Activated CD8-positive, alpha-beta T cell treated with anti-CD3 and anti-CD28 coated beads for 36 hours (primary cell): ENCODE measurements at regions not wholly inside any gene's neighbourhood (a gene's known extent, or its start where the extent isn't known, plus 50 kb on each side); places are given as distances from the start of the nearest gene placed in this dataset.

Experiments used
- ATAC-seq: fragments of 200-7000 bp; cut with Tn5 transposase; one replicate; pipeline ENCODE4 v1.10.0; 2021; ENCODE audit warnings: mild to moderate bottlenecking, moderate library complexity
- CTCF ChIA-PET: fragments of 350-600 bp; sonication (Branson Sonifier 250); formaldehyde crosslinking; loops from one replicate; lab custom pipeline; 2021; ENCODE audit warnings: antibody characterized with exemption; lab: Charles Lee
- POLR2A ChIA-PET: fragments of 350-600 bp; sonication (Branson Sonifier 250); formaldehyde crosslinking; loops from one replicate; lab custom pipeline; 2021; ENCODE audit warnings: antibody characterized with exemption; lab: Charles Lee
- DNase-seq: peaks from one replicate; pipeline ENCODE4 v3.0.0-alpha.2; 2020
- H3K27ac Mint-ChIP-seq: one replicate; pipeline ENCODE4 v1.8.0; 2021; ENCODE audit warnings: mild to moderate bottlenecking, mixed read lengths
- H3K27me3 Mint-ChIP-seq: one replicate; pipeline ENCODE4 v1.8.0; 2021; ENCODE audit warnings: mixed read lengths
- H3K36me3 Mint-ChIP-seq: one replicate; pipeline ENCODE4 v1.8.0; 2021; ENCODE audit warnings: low read depth, mixed read lengths
- H3K4me1 Mint-ChIP-seq: one replicate; pipeline ENCODE4 v1.8.0; 2021; ENCODE audit warnings: low read depth, mixed read lengths
- H3K4me3 Mint-ChIP-seq: one replicate; pipeline ENCODE4 v1.8.0; 2021; ENCODE audit warnings: mild to moderate bottlenecking, moderate library complexity, mixed read lengths
- H3K9me3 Mint-ChIP-seq: one replicate; pipeline ENCODE4 v1.8.0; 2021; ENCODE audit warnings: mixed read lengths
- CTCF ChIP-seq: fragments of 200-600 bp; IDR thresholded peaks from one replicate; pipeline ENCODE4 v1.8.0; 2022; ENCODE audit warnings: antibody characterized with exemption, mild to moderate bottlenecking
- intact Hi-C: fragments of 100-400 bp; cut with micrococcal nuclease; formaldehyde crosslinking; loops from one replicate; pipeline ENCODE4 v1.10.0; 2022

- Mint-ChIP-seq H3K27me3 (no peaks in the 10 kb centered on the region), H3K4me3 (no peak overlapping the region), H3K4me1 (no peaks in the 10 kb centered on the region), H3K27ac (no peak overlapping the region), H3K9me3 (no peaks in the 10 kb centered on the region), H3K36me3 (no peaks in the 10 kb centered on the region)
- ChIA-PET CTCF (no interaction called here), POLR2A (no interaction called here)
- no peak for TF ChIP-seq CTCF
- ATAC-seq (no peak), DNase-seq (no peak)
- intact Hi-C loops, result no loop called here
Observed at GRCh38 chr1:163785868-163786405, 464.2 kb downstream of the NUF2 start.

- Mint-ChIP-seq H3K27ac (no peak overlapping the region), H3K27me3 (no peaks in the 10 kb centered on the region), H3K9me3 (peaks cover 9% of the 10 kb centered on the region), H3K4me1 (no peaks in the 10 kb centered on the region), H3K4me3 (no peak overlapping the region), H3K36me3 (no peaks in the 10 kb centered on the region)
- no peak for TF ChIP-seq CTCF
- ChIA-PET POLR2A (no interaction called here), CTCF (no interaction called here)
- intact Hi-C loops, result no loop called here
- no peak for DNase-seq
- ATAC-seq, result no peak
Observed at GRCh38 chr1:163789911-163790310, 468.2 kb downstream of the NUF2 start.

- Mint-ChIP-seq H3K27me3 (no peaks in the 10 kb centered on the region), H3K4me1 (no peaks in the 10 kb centered on the region), H3K27ac (no peak overlapping the region), H3K9me3 (peaks cover 9% of the 10 kb centered on the region), H3K36me3 (no peaks in the 10 kb centered on the region), H3K4me3 (no peak overlapping the region)
- TF ChIP-seq CTCF, result no peak
- ATAC-seq, result no peak
- DNase-seq, result no peak
- ChIA-PET CTCF (no interaction called here), POLR2A (no interaction called here)
- intact Hi-C loops, result no loop called here
Observed at GRCh38 chr1:163794551-163794950, 472.8 kb downstream of the NUF2 start.

GRCh38 chr1:163796394-163796821, 474.7 kb downstream of the NUF2 start:
- intact Hi-C loops, result no loop called here

GRCh38 chr1:163797816-163798215, 476.1 kb downstream of the NUF2 start:
- H3K4me1 Mint-ChIP-seq, result no peaks in the 10 kb centered on the region
- DNase-seq (no peak), ATAC-seq (no peak)
- POLR2A ChIA-PET, result no interaction called here
- intact Hi-C loops, result no loop called here
- H3K27me3 Mint-ChIP-seq, result no peaks in the 10 kb centered on the region
- H3K27ac Mint-ChIP-seq, result no peak overlapping the region
- peaks cover 5% of the 10 kb centered on the region for H3K9me3 Mint-ChIP-seq
- no peak overlapping the region for H3K4me3 Mint-ChIP-seq
- CTCF ChIA-PET, result no interaction called here
- no peaks in the 10 kb centered on the region for H3K36me3 Mint-ChIP-seq
- TF ChIP-seq CTCF, result no peak

More at GRCh38 chr1:163796394-163796821, 474.7 kb downstream of the NUF2 start:
- no peak for TF ChIP-seq CTCF
- Mint-ChIP-seq H3K4me1 (no peaks in the 10 kb centered on the region), H3K27ac (no peak overlapping the region), H3K27me3 (no peaks in the 10 kb centered on the region), H3K36me3 (no peaks in the 10 kb centered on the region), H3K9me3 (peaks cover 9% of the 10 kb centered on the region), H3K4me3 (no peak overlapping the region)
- DNase-seq, result no peak
- ChIA-PET POLR2A (no interaction called here), CTCF (no interaction called here)
- no peak for ATAC-seq
